ENCODE measurements at regions not wholly inside any gene's neighbourhood (a gene's known extent, or its start where the extent isn't known, plus 50 kb on each side); places are given as distances from the start of the nearest gene placed in this dataset.

DNA sequence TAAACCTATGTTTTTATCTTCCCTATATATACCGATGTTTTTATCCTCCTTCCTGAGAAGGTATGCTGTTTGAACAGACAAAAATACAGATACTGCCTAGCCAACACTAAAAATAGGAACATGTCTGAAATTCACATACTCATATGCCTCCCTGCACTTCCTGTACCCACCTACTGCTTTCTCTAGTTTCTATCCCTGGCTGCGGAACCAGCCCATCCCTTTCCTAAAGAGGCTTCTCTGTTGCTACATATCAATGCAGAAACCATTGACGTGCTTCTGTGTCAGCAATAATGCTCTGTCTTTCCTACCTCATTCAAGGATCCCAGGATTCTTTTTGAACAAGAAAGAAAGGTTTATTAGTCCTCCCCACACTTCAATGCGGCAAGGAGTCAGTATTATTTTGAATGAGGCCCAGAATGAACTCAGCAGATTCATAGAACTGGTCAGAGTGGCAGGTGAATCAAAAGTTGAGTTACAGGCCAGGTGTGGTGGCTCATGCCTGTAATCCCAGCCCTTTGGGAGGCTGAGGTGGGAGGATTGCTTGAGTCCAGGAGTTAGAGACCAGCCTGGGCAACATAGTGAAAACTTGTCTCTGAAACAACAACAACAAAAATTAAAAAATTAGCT, 67.8 kb upstream of the NAP1L1 start:
- no peak for DNase-seq (ENCODE audit: low read depth, low spot score)
- Histone ChIP-seq H3K27ac (ENCODE audit: low read length) (no peak overlapping the region), H3K9me3 (ENCODE audit: control insufficient read depth, insufficient read depth, low read depth, low read length) (no peaks in the 10 kb centered on the region), H3K27me3 (ENCODE audit: control insufficient read depth, insufficient read depth, low read length) (no peaks in the 10 kb centered on the region), H3K4me1 (ENCODE audit: control insufficient read depth, insufficient read depth, low read length) (no peaks in the 10 kb centered on the region), H3K36me3 (ENCODE audit: control insufficient read depth, insufficient read depth, low read length) (no peaks in the 10 kb centered on the region), H3K4me3 (ENCODE audit: low read depth in 2 of 2, low read length in 2 of 2) (no peak overlapping the region)
- BruUV-seq (replicated peaks): no TSS peak
- ChIA-PET POLR2A (no interaction called here), CTCF (no interaction called here)
- intact Hi-C loops (cut with micrococcal nuclease; ENCODE audit: unreplicated experiment) (loop anchor here (10.0 kb wide), 1 partner anchor 67 kb away; the partner anchor contains the start of gene NAP1L1), in situ Hi-C loops (cut with HindIII; ENCODE audit: low pct_unique_long_range_greater_than_20kb, low sequenced_read_pairs) (no loop called here)
- no peak for ATAC-seq
- TF ChIP-seq SIN3A (IDR thresholded peaks at IDR 0.05; ENCODE audit: borderline replicate concordance, insufficient read depth, low read depth, low read length) (no peak), TCF7L2 (IDR thresholded peaks at IDR 0.05; ENCODE audit: low read depth, low read length) (no peak), POLR2AphosphoS5 (IDR thresholded peaks at IDR 0.05; ENCODE audit: low read depth, low read length) (no peak)
- TF ChIP-seq, protein P1, sequence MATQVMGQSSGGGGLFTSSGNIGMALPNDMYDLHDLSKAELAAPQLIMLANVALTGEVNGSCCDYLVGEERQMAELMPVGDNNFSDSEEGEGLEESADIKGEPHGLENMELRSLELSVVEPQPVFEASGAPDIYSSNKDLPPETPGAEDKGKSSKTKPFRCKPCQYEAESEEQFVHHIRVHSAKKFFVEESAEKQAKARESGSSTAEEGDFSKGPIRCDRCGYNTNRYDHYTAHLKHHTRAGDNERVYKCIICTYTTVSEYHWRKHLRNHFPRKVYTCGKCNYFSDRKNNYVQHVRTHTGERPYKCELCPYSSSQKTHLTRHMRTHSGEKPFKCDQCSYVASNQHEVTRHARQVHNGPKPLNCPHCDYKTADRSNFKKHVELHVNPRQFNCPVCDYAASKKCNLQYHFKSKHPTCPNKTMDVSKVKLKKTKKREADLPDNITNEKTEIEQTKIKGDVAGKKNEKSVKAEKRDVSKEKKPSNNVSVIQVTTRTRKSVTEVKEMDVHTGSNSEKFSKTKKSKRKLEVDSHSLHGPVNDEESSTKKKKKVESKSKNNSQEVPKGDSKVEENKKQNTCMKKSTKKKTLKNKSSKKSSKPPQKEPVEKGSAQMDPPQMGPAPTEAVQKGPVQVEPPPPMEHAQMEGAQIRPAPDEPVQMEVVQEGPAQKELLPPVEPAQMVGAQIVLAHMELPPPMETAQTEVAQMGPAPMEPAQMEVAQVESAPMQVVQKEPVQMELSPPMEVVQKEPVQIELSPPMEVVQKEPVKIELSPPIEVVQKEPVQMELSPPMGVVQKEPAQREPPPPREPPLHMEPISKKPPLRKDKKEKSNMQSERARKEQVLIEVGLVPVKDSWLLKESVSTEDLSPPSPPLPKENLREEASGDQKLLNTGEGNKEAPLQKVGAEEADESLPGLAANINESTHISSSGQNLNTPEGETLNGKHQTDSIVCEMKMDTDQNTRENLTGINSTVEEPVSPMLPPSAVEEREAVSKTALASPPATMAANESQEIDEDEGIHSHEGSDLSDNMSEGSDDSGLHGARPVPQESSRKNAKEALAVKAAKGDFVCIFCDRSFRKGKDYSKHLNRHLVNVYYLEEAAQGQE (IDR thresholded peaks at IDR 0.05; ENCODE audit: insufficient read depth in 1 of 2, low read depth in 2 of 2, low read length in 1 of 2): no peak
- TF ChIP-seq, protein P2, sequence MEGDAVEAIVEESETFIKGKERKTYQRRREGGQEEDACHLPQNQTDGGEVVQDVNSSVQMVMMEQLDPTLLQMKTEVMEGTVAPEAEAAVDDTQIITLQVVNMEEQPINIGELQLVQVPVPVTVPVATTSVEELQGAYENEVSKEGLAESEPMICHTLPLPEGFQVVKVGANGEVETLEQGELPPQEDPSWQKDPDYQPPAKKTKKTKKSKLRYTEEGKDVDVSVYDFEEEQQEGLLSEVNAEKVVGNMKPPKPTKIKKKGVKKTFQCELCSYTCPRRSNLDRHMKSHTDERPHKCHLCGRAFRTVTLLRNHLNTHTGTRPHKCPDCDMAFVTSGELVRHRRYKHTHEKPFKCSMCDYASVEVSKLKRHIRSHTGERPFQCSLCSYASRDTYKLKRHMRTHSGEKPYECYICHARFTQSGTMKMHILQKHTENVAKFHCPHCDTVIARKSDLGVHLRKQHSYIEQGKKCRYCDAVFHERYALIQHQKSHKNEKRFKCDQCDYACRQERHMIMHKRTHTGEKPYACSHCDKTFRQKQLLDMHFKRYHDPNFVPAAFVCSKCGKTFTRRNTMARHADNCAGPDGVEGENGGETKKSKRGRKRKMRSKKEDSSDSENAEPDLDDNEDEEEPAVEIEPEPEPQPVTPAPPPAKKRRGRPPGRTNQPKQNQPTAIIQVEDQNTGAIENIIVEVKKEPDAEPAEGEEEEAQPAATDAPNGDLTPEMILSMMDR (IDR thresholded peaks at IDR 0.05): no peak

DNA sequence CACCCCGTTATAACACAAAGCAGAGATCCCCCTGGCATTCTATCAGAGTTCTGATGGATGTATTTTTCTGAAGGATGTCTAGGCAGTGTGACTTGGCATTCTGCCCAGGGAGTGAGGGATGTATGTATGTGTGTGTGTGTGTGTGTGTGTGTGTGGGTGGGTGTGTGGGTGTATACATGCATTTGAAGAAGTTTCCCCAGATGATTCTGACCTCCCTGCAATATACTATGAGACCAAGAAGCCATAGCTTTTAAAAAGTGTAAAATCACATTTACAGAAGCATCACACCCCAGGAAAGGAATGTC, 59.7 kb upstream of the NAP1L1 start:
- Histone ChIP-seq H3K27ac (ENCODE audit: low read length) (no peak overlapping the region), H3K36me3 (ENCODE audit: control insufficient read depth, insufficient read depth, low read length) (no peaks in the 10 kb centered on the region), H3K4me3 (ENCODE audit: low read depth in 2 of 2, low read length in 2 of 2) (no peak overlapping the region), H3K27me3 (ENCODE audit: control insufficient read depth, insufficient read depth, low read length) (no peaks in the 10 kb centered on the region), H3K4me1 (ENCODE audit: control insufficient read depth, insufficient read depth, low read length) (no peaks in the 10 kb centered on the region), H3K9me3 (ENCODE audit: control insufficient read depth, insufficient read depth, low read depth, low read length) (no peaks in the 10 kb centered on the region)
- in situ Hi-C loops (cut with HindIII; ENCODE audit: low pct_unique_long_range_greater_than_20kb, low sequenced_read_pairs) (no loop called here), intact Hi-C loops (cut with micrococcal nuclease; ENCODE audit: unreplicated experiment) (no loop called here)
- ATAC-seq: no peak
- no TSS peak for BruUV-seq (replicated peaks)
- TF ChIP-seq TCF7L2 (IDR thresholded peaks at IDR 0.05; ENCODE audit: low read depth, low read length) (no peak), POLR2AphosphoS5 (IDR thresholded peaks at IDR 0.05; ENCODE audit: low read depth, low read length) (no peak), SIN3A (IDR thresholded peaks at IDR 0.05; ENCODE audit: borderline replicate concordance, insufficient read depth, low read depth, low read length) (no peak)
- TF ChIP-seq, protein P2 (IDR thresholded peaks at IDR 0.05): no peak
- TF ChIP-seq, protein P1 (IDR thresholded peaks at IDR 0.05; ENCODE audit: insufficient read depth in 1 of 2, low read depth in 2 of 2, low read length in 1 of 2): no peak
- DNase-seq (ENCODE audit: low read depth, low spot score): no peak
- ChIA-PET POLR2A (no interaction called here), CTCF (interaction anchor here (0.6 kb wide), 1 partner anchor 36 kb away, joined by 7 read pairs; no protein-coding TSS in a partner anchor)

Data from Panc1 (cell line).